ENCODE measurements at regions not wholly inside any gene's neighbourhood (a gene's known extent, or its start where the extent isn't known, plus 50 kb on each side); places are given as distances from the start of the nearest gene placed in this dataset.
"Not testable (repeated sequence)": the region's sequence is repeated elsewhere in the genome, so short reads cannot be mapped to it uniquely, and the experiment has no call there.

DNA sequence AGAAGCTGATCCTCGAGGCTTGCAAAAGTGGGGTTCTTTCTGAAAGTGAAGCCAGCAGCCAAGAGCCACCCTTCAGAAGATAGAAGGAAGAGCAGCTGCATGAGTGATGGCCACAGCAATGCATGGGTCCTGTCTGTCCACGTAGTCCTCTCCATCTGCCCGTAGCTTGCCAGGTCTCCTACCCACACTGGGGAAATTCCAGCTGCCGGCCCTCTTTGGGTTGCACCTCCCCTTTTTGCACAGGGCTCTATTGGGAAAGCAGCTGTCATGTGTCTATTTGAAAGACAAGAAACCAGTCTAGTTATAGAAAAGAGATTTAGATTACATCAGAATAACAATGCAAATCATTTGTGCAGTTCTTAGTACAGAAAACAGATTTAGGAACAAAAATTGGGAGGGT, 204.4 kb downstream of the GIPC2 start:
- no peak for DNase-seq

DNA sequence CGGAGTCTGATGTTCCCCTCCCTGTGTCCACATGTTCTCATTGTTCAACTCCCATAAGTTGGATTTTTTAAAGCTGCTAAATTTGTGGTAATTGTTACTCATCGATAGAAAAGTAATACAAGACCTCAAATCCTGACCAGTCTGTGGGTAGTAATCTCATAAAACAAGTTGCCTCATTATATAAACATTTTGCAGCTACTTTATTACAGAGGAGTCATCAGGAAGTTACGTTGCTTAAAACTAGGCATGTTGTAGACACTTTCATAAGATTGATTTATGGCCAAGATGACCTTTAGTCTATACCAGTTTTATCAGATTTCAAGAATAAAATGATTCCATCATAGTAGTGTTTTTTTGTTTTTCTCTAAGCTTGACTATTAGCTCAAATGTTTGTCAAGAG, 208.8 kb downstream of the GIPC2 start:
- peak; percentile 83 for DNase-seq

DNA sequence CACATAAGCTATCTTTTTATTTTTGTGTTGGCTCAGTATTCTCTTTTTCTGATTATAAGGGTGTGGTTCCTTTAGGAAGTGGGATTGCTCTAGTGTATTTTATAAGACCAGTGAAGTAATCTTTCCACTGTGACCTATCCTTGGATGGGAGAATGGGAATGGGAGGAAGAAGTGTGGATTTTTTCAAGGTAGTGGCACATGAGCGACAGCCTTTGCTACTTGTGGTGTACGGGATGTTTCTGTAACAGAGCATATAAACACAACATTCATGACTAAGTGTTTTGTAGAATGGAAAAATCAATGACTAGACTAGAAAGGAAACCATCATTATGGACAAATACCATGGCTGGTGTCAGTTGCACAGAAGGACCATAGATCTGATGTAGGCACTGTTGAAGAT, 209.6 kb downstream of the GIPC2 start:
- no peak for DNase-seq

DNA sequence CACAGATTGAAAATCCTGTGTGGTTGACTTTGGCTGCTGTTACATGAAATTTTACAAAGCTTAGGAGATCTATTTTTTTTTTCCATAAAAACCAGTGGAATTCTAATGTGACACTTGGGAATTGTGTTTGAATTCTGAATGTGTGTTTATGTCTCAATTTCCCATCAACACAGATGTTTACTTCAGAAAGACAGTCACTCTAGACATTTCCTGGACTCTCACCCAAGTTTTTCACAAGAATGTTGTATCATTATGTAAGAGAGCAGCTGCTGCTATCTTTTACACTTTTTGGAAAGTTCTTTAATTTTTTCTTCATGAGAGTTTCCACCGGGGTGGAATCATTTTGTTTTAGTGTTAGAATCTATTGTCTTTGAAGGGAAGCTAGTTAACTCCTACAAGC, 210.1 kb downstream of the GIPC2 start:
- no peak for DNase-seq

DNA sequence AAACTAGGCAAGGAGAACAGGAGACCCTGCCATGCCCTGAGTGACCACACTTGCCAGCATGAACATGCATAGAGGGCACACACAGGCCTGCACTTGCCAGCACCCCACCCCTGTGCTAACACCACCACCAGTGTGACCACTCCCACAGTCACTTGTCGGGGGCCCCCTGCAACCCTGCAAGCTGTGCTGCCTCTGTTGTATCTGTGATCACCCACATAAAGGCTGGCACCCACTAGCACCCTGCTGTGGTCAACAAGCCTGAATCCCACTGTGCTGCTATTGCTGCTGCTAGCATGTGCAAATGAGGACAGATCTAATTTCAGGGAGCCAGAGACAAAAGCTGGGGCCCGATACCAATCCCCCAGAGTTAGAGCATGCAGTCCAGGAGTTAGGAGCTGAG, 217.7 kb downstream of the GIPC2 start:
- DNase-seq: no peak

DNA sequence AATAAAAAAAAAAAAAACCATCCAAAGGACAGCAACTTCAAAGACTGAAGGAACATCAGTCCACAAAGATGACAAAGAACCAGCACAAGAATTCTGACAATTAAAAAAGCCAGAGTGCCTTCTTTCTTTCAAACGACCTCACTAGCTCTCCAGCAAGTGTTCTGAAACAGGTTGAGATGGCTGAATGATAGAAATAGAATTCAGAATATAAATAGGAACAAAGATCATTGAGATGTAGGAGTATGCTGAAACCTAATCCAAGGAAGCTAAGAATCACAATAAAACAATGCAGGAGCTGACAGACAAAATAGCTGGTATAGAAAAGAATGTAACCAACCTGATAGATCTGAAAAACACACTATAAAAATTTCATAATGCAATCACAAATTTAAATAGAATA, 218.2 kb downstream of the GIPC2 start:
- no peak for DNase-seq

DNA sequence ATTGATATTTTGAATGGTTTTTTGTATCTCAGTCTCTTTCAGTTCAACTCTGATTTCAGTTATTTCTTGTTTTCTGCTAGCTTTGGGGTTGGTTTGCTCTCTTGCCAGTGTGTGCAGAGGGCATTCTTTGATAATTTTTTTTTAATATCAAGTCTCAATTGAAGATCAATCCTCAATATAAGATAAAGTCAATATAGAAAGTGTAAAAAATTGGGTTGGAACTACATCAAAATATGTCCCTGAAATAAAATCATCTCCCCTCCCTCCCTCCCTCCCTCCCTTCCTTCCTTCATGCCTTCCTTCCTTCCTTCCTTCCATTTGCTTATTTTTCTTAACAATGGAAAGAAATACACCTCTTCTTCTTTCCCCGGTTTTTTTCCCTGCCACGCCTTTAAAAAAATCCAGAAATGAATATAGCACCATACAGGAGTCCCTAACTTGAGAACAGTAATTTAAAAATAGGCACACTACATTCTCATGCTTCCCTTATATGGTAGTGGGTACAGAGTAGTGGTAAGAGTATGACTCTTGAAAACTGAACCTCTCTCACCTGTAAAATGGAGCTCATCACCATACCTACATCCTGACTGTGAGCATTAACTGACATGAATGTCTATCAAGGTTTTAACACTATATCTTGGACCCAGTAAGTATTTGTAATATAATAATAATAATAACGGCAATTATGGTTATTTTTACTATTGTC, 221.9 kb downstream of the GIPC2 start:
- DNase-seq: no peak

DNA sequence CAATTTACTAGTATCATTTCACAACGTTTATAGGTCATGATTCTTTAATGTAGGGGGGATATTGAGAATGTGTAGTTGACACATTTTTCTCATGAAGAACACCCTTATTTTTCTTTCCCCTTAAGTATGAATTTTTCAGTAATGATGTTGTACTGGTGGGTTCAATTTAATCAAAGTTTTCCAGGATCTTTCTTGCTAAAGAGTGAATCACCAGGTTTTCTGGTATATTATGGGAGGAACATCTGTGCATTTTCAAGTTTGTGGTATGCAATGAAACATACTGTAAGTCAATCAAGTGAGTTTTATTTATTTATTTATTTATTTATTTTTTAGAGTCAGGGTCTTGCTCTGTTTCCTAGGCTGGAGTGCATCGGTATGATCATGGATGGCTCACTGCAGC, 221.2 kb upstream of the PTGFR start:
- no peak for DNase-seq

DNA sequence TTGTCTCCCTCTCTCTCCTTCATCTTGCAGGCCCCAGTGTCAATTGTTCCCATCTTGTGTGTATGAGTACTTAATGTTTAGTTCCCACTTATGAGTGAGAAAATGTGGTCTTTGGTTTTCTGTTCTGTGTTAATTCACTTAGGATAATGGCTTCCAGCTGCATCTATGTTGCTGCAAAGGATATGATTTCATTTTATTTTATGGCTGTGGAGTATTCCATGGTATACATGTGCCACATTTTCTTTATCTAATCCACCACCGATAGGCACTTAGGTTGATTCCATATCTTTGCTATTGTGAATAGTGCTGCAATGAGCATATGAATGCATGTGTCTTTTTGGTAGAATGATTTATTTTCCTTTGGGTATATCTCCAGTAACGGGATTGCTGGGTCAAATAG, 219.4 kb upstream of the PTGFR start:
- not testable (repeated sequence) for DNase-seq

DNA sequence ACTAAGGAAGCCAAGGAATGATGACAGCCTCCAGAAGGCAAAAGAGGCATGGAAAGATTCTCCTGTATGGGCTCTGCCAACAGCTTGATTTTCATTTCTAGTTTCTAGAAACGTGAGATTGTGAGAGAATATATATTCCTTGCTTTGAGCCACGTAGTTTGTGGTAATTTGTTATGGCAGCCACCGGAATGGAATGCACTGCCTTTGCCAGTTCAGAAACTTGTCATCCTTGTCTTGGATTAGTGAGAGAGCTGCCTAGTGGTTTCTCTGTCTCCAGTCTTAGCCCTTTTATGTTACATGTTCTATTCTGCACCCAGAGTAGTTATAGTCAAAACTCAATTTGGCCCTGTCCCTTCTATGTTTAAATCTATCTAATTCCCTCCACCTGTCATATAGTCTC, 216.0 kb upstream of the PTGFR start:
- peak; percentile 81 for DNase-seq

DNA sequence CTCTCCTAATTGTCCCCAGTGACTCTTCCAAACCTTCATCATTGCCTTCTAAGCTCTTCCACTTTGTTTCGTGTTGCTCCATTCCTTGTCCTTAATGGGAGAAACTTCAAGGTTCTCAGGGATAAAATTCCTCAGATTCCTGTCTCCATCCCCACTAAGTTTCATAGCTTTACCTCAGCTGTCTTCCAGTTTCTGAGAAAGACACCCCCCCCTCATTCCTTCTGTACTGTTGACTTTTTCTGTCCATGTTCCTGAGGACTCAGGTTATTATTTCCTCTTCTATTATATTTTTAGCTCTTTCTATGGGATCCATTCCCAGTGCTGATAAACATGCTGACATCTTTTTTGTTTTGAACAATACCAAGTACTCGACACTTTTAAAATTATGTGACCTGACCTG, 215.3 kb upstream of the PTGFR start:
- peak; percentile 67 for DNase-seq

DNA sequence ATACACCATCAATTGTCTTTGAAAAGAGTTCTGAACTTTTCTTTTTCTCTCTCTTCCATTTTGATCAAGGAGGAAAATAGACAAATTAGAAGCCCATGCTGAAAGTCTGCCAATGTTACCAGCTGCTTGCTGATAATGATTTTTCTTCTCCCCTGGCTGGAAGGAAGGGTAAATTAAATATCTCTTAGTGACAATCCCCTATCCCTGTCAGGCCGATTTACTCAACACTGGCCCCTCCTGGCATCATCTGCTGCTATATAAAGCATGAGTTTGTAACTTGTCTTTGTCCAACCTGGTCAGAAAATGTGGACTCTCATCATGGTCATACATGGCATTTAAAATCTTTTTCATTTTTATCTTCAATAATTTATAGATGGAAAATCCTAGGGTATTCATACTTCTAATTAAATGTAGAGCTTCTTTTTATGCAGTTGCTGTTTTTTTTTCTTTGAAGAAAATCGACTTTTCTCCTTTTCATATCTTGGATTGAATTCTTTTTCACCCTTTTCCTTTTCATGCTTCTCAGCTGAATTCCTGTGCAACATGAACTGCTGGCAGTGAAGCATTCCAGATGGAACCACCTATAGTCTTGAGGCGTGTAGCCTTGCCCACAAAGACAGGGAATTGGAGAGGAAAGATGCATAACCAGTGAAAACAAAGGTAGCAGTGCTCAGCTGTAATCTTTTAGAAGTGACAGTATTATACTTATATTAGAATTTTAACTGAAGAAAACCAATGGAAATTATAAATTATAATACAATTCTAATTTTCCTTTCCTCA, 214.7 kb upstream of the PTGFR start:
- DNase-seq: no peak

DNA sequence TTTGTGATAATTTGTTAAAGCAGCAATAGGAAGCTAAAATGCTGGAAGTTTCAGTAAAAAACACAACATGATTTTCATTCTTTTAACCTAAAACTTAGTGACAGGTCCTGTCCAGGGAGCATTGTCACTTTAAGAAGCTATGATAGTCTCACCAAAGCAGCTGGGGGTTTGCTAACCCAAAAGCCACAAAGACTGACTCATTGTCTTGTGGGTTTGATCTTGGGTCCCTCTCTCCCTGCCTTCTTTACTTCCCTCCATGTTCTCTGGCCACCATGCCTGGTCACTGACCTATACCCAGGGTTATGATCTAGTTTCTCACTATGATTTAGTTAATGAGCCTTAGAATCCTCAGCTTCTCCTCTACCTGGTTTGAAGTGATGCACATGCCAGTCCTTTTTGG, 213.5 kb upstream of the PTGFR start:
- DNase-seq: peak; percentile 87

DNA sequence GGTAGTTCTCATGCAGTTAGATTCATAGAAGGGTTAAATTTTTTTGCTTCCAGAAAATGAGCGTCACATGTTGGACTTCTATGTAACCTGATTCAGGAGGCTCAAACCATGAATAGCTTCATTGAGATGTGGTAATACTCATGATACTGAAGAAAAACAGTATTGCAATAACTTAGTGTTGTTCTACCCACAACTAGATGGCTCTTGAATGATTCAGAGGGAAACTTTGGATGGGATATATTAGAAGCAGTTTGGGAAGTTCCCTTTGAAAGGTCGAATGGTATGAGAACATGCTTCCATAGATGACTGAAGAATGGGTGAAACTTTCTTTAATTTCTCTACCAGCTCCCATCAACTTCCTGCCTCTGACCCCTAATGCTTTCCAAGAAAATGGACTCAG, 211.7 kb upstream of the PTGFR start:
- DNase-seq: peak; percentile 85

DNA sequence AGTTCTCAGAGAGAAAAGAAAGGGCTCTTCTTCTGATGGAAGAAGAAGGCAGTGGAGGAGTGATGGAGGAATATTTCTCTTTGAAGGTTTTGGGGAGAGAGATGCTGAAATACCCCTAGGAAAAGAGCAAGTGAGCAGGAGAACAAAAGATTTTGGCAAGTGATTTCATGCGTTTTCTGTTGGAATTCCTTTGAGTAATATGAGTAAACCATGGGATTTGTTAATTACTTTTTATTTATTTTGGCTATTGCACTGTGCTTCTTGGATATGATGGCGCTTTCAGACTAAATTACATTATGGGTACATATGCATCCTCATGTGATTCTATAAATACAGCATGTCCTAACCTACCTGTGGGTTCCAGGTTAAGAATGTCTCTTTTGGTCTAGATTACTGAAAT, 210.1 kb upstream of the PTGFR start:
- DNase-seq: no peak

DNA sequence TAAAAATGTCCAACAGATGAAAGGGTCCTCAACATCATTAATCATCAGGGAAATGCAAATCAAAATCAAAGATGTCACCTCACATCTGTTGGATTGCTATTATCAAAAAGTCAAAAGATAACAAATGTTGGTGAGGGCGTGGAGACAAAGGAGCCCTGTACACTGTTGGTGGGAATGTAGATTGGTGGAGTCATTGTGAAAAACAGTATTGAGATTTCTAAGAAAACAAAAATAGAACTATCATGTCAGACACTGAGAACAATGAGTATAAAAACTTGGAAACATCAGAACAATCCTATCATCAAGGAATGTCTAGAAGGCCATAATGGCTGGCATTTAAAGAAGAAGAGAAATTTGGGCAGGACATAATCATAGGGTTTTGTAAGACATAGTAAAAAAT, 209.2 kb upstream of the PTGFR start:
- no peak for DNase-seq

DNA sequence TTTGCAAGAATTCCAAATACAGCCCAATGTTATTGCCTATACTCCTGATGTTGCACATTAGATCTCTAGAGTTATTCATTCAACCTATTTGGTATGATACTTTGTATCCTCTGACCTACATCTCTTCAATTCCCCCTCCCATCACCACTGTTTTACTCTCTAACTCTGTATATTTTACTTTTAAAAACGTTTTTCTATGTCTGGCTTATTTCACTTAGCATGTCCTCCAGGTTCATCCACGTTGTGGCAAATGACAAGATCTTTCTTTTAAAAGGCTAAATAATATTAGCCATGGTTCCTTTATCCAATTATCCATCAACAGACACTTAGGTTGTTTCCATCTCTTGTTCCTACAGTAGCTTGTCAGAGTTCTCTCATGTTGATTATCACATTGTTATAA, 207.1 kb upstream of the PTGFR start:
- no peak for DNase-seq

DNA sequence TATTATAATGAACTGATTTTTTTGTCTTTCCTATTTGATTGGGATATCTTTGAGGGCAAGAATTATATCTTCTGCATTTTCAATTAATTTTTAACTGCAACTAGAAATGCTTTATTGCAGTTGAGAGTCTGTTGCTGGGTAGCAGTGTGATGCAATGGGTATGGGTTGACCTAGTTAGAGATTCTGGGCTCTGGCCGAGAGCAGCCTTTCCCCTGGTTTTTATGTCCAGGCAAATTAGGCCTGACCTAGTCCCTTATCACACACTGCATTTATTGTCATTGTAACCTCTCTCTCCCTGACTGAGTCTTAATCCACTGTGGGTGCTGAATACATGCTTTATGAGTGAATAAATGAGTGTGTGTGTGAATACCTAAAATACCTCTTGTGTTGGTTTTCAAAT, 206.4 kb upstream of the PTGFR start:
- no peak for DNase-seq

DNA sequence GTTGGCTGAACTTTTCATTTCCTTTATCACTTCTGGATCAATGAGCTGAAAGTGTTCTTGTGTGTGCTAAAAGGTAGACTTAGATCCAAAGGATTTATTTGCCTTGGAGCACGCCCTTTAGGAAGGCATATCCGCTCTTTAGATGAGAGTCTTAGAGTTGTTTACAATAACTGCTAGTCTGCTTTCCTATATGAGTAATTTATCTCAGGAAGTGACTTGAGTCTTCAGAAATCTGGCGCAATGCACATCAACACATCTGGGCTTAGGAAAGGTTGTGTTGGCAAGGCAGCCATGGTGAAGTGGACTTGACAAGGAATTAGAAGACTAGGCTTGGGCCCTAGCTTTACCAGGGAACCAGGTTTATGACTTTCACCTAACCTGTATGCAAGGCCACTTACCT, 204.1 kb upstream of the PTGFR start:
- DNase-seq: peak; percentile 70

DNA sequence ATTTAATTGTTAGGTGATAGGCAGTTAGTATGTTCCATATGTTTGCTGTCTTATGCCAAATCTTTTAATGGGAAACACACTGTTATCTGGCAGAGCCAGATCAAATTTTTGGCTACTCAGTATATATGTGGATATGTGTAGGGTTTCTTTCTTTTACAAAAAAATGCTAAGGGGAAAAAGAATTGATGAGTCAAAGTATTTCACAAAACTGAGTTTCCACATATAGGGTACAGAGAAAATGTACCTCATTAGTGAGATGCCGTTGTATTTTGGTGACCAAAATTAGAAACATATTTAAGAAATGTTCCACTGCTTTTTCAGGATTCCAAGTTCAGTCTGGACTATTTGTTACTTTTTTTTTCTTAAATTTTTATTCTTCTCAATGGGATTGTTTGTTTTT, 201.2 kb upstream of the PTGFR start:
- DNase-seq: no peak

DNA sequence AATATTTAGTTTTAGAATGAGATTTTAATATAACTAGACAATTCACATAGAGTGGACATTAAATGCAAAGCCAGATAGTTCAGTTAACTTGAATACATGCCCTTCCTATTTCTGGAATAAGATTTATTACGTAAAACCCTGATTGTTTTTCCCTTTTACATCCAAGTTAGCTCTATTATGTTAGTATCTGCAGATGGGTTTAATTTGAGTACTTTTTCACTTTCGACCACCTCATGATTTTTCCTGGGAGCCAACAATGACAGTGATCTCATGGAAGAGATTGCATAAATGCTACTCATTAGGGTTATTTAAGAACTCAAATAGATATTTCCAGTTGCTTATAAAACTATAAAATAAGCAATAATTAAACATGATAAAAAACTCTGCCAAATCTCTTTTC, 199.4 kb upstream of the PTGFR start:
- DNase-seq: no peak

DNA sequence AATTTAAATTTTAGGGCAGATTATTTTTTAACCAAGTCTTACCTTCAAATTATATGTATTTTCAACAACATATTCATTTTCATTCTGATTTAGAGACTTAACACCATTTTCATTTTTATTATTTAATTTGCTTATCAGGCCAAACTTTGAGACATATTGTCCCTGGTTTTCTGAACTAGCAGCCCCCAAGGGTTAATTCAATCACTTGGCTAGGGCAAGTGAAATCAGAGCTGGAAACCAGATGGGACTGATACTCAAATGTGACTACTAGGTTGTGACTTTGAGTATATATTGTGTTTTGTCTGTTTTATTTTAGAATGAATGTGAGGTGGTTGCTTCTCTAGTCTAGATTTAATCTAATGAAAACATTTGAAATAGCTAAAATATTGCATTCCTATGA, 198.9 kb upstream of the PTGFR start:
- no peak for DNase-seq

DNA sequence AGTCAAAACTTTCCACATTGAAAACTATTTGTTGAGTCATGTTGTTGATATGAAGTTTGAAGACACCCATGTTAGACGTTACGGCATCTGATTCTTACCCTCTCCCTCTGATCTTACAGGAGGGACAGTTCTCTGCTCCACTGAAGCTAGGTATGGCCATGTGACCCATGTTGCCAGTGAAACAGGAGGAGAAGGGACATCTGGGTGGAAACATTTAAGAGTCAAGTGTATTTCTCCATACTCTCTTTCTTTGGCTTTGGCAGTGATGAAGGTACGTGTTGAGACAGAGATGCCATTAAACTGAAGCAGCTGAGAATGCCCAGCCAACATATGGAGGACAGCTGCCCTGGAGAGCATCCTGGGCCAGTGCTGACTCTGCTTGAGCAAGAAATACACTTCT, 198.4 kb upstream of the PTGFR start:
- DNase-seq: peak; percentile 53

DNA sequence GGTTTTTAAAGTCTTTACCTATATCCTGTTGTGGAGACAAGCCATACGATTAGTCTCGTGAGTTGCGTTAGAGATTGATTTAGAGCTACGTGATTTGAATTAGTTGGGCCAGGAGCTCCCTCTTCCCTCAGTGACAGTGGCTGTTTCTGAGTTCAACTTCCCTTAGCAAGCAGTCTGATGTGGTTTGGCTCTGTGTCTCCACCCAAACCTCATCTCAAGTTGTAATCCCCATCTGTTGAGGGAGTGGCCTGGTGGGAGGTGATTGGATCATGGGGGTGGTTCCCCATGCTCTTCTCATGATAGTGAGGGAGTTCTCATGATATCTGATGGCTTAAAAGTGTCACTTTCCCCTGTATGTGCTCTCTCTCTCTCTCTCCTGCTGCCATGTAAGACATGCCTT, 192.9 kb upstream of the PTGFR start:
- DNase-seq: no peak

DNA sequence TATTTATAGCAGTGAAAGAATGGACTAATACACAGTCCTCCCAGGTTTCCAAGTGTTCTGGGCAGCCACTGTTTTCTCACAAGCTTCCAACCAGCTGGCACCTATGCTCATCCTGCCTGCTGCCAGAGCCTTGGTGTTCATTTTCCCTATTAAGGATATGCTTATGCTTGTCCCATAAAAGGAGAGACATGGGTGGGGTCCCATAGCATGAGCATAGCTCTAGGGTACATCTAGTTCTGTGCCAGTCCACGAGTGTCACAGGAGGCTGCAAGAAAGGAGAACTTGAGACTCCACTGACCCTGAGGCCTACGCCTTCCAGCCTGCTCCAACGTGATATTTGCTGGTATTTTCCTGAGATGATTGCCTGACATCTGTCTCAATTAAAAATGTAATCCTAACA, 192.4 kb upstream of the PTGFR start:
- no peak for DNase-seq
